GM23248 (cell line): ENCODE measurements at regions not wholly inside any gene's neighbourhood (a gene's known extent, or its start where the extent isn't known, plus 50 kb on each side); places are given as distances from the start of the nearest gene placed in this dataset.

ENCODE experiments used
- EZH2 ChIP-seq: fragments of 200-600 bp; sonication (generic); IDR thresholded peaks from 2 replicates; pipeline ENCODE4 v1.6.1; 2018; ENCODE audit warnings: antibody characterized with exemption, mild to moderate bottlenecking; ENCODE audit not compliant: insufficient read depth, poor library complexity, severe bottlenecking
- EZH2phosphoT487 ChIP-seq: fragments of 200-600 bp; sonication (generic); IDR thresholded peaks from 2 replicates; pipeline ENCODE4 v1.6.1; 2018; ENCODE audit warnings: antibody characterized with exemption, moderate library complexity, mild to moderate bottlenecking, low read depth; ENCODE audit not compliant: insufficient read depth

DNA sequence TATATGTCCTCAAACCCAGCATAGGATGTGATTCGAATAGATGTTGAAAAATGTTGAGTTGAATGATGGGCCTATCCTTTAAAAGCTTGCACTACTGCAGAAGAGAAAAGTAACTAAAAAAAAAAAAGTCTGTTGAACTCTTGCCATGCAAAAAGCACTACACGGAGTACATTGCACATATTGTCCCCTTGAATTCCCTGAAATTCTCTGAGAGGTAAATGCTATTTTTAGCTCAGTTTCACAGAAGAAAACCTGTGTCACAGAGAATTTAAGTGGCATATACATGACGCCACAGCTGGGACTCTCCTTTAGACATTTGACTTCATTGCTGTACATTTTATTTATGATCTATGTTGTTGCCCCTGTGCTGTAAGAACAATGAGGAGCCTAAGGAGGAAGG, 583.8 kb downstream of the SOX6 start:
- no peak for TF ChIP-seq EZH2phosphoT487
- no peak for TF ChIP-seq EZH2
